GM18868 (cell line): ENCODE measurements at regions not wholly inside any gene's neighbourhood (a gene's known extent, or its start where the extent isn't known, plus 50 kb on each side); places are given as distances from the start of the nearest gene placed in this dataset.

Source experiments
- ATAC-seq: cut with Tn5 transposase; IDR thresholded peaks from one replicate; pipeline ENCODE4 v1.9.1; 2021; ENCODE audit warnings: mild to moderate bottlenecking, moderate library complexity; ENCODE audit not compliant: unreplicated experiment

- no peak for ATAC-seq
These were observed 585.2 kb upstream of the PKN2 start for GRCh38 chr1:88098881-88099280.

DNA sequence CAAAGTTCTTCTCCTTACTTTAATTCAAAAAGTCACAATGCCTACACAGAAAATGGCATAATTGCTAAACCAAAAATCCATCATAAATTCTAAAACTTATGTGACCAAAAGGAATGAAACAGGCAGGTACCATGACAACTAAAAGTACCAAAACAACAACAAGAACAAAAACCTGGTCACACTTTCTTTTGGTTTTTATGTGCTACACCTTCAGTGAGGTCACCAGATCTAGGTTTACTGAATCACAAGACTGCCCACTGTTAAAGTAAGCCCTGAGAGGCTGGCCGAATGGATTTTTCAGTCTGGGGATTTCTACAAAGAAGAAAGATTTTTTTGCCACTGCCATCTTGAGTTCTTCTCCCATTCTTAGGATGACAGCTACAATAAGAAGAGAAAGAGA is 583.0 kb upstream of the PKN2 start:
- no peak for ATAC-seq

DNA sequence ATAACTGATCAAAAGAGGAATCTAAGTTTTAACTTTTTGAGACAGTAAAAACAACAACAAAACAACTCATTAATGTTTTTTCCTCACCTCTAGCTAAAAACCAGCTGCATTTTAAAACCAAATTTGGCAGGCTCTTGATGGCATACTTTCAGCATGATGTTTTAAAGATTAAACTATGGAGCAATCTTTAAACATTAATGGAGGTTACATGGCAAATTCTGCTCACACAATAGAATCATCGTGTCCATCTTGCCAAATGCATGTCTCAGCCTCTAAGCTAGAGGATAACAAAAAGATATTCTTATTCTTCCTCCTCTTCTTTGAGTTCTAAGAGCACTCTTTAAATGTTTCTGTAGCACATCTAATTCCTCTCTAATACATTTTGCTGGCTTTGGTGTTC is 579.8 kb upstream of the PKN2 start:
- no peak for ATAC-seq

GRCh38 chr1:88104886-88105285 is 579.2 kb upstream of the PKN2 start:
- ATAC-seq, result no peak

GRCh38 chr1:88111816-88112215 is 572.3 kb upstream of the PKN2 start:
- ATAC-seq, result no peak

GRCh38 chr1:88117597-88117996 is 566.5 kb upstream of the PKN2 start:
- no peak for ATAC-seq

GRCh38 chr1:88118176-88118845 is 565.8 kb upstream of the PKN2 start:
- no peak for ATAC-seq

- no peak for ATAC-seq
These were observed 559.5 kb upstream of the PKN2 start for GRCh38 chr1:88124614-88125013.

DNA sequence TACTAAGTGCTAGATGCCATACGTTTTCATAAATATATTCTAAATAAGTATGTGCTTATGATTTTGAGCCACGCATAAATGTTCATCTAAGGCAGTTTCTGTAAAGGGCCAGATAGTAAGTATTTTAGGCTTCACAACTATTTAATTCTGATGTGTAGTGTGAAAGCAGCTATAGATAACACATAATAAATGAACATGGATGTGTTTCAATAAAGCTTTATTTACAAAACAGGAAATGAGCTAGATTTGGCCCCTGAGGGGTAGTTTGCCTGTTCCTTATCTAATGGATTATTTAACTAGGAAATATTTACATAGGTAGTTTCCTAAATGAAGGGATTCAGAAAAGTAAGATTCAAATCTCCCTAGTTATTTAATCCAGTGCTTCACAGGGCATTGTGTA is 557.6 kb upstream of the PKN2 start:
- ATAC-seq, result no peak

DNA sequence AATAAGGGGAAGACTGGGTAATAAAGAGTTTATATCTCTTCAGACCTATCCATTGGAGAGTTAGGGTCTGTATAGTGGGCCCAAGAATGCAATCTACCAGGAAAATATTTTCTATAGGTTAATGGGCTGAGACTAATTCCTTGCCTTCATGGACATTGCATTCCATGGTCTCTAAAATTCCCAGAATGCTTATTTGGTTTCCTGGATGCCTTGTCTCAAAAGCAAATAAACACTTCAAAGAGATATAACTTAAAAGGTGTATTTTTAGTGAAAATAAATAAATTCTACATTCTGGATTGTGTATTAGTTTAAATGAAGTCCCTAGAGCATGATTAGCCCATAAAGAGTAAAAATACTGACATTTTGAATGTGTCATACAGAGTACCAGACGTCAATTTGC is 550.1 kb upstream of the PKN2 start:
- ATAC-seq, result no peak

GRCh38 chr1:88134983-88135921 is 548.8 kb upstream of the PKN2 start:
- ATAC-seq, result no peak

DNA sequence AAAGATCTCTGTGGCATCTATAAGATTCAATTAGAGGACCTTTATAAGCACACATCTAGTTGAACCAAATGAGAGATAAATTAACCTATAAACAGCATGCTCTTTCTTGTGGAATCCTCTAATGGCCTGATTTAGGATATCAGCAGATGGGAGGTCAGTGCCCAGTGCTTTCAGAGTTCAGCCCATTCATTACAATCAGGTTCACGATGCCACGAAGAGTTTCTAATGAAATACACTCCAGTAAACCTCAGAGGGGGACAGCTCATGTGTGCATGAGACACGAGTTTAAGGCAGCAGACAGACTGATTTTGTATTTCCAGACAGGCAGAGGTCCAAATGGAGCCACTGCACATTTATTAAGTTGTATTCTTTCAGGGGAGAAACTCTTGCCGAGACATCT is 544.4 kb upstream of the PKN2 start:
- no peak for ATAC-seq

- no peak for ATAC-seq
These were observed 543.7 kb upstream of the PKN2 start for GRCh38 chr1:88140325-88140724.

GRCh38 chr1:88141499-88142074 is 542.5 kb upstream of the PKN2 start:
- ATAC-seq, result no peak

GRCh38 chr1:88145752-88146151 is 538.3 kb upstream of the PKN2 start:
- ATAC-seq, result no peak

- ATAC-seq, result no peak
These were observed 534.4 kb upstream of the PKN2 start for GRCh38 chr1:88149686-88150085.

DNA sequence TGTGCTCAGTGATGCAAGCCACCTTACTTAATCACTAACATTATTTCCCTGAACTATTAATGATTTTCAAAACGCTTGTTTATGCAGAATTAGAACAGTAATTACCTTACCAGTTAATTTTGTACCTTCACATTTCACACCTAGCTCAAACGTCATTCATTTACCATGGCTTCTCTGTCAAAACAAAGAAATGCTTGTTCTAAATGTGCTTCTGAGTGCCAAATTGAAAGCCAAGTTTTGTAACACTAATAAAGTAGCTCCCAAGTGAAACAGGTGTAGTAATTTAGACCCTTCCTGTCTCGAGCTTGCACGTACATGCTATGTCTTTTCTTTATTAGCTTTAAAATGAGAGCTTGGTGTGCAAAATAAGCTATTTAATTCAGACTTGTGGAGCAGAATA is 533.7 kb upstream of the PKN2 start:
- peak; percentile 60 for ATAC-seq

DNA sequence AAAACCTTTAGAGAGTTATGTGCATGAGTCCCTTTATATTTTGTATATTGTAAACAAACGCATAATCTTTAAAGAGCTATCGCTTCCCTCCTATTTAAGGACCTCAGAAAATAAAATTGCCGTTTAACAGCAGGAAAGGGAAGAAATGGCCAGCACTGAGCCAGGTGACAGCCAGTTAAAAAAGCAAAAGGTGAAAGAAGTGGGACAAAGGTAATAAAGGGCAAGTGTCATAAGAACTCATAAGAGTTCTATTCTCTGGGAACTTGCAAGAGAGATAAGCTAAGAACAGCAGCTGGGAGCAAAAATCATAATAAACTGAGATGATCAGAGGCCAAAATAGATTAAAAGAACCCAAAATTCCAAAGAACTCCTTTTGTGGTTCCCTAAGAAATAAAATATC is 520.9 kb upstream of the PKN2 start:
- no peak for ATAC-seq

DNA sequence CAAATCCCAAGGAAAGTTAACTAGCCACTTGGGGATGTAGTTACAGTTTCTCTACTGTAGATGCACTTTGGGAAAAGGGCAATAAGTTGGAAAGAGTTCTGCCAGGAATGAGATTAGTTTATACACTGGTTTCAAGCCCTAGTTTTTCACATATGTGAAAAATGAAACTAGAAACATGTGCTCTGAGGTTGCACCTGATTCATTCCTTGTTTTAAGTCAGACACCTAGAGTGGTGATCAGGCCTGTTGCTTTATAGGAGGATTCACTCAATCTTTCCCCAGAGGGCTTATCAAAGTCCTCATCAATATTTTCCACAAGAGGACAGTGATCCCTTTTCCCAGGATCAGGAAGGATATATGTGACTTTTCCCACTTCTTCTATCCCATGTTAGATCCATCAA is 515.9 kb upstream of the PKN2 start:
- no peak for ATAC-seq

GRCh38 chr1:88169139-88169538 is 514.9 kb upstream of the PKN2 start:
- ATAC-seq, result no peak

DNA sequence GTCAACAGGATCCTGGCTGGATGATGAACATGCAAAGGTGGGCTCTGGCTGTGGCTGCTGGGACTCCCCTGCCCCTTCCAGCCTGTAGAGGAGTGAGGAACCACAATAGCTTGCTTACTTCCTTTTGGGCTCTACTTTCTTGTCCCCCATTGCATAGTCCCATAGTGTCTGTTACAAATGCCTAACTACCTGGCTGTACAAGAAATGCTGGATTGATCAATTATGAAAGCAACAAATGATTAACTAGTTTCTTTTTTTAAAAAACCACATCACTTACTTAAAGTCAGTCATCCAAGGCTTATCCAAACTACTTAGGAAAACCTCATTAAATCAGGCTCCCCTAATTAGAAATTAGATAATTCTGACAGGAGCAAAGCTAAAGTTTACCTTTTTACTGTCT is 514.1 kb upstream of the PKN2 start:
- ATAC-seq, result no peak

GRCh38 chr1:88175120-88175630 is 508.9 kb upstream of the PKN2 start:
- ATAC-seq, result no peak
